ENCODE measurements at regions not wholly inside any gene's neighbourhood (a gene's known extent, or its start where the extent isn't known, plus 50 kb on each side); places are given as distances from the start of the nearest gene placed in this dataset.

- Mint-ChIP-seq H3K4me1 (no peaks in the 10 kb centered on the region), H3K4me3 (no peak overlapping the region), H3K36me3 (ENCODE audit: insufficient read depth in 1 of 3, low read depth in 3 of 3) (peaks cover 16 to 51% (median 45%) of the 10 kb centered on the region in 3 experiments; a peak in 6 of 7 replicates), H3K27ac (no peak overlapping the region), H3K9me3 (no peaks in the 10 kb centered on the region), H3K27me3 (ENCODE audit: low read depth) (no peaks in the 10 kb centered on the region)
- Histone ChIP-seq H3K79me2 (ENCODE audit: insufficient read depth, low read length) (no peaks in the 10 kb centered on the region), H3K14ac (ENCODE audit: insufficient read depth, low read length) (no peak overlapping the region), H2AK5ac (ENCODE audit: insufficient read length, low read length) (no peak overlapping the region), H3K4me2 (ENCODE audit: insufficient read depth, insufficient read length, low read length) (no peak overlapping the region), H2BK120ac (ENCODE audit: low read depth, low read length, poor library complexity, severe bottlenecking) (no peak overlapping the region), H3K79me1 (ENCODE audit: insufficient read depth, low read depth, low read length, poor library complexity, severe bottlenecking) (no peaks in the 10 kb centered on the region), H3K27ac (ENCODE audit: insufficient read length, low read depth, low read length) (no peak overlapping the region), H2BK12ac (ENCODE audit: insufficient read length, low read depth, low read length) (no peak overlapping the region), H2BK15ac (ENCODE audit: low read depth, low read length) (no peak overlapping the region), H2BK5ac (ENCODE audit: insufficient read length, low read length) (no peak overlapping the region), H3K4ac (ENCODE audit: low read depth, low read length) (no peak overlapping the region), H3K23me2 (ENCODE audit: insufficient read length, low read depth, low read length, poor library complexity, severe bottlenecking) (no peaks in the 10 kb centered on the region), H3K27me3 (ENCODE audit: insufficient read depth, low read length) (no peaks in the 10 kb centered on the region), H3T11ph (ENCODE audit: low read length) (no peak overlapping the region), H3K9ac (ENCODE audit: extremely low read depth, insufficient read length, low read length) (no peak overlapping the region), H3K56ac (ENCODE audit: insufficient read length, low read depth, low read length) (no peak overlapping the region), H4K20me1 (ENCODE audit: control insufficient read depth, insufficient read depth, insufficient read length) (no peaks in the 10 kb centered on the region), H2BK20ac (ENCODE audit: low read depth, low read length, poor library complexity, severe bottlenecking) (no peak overlapping the region), H2AFZ (ENCODE audit: low read length) (no peak overlapping the region), H3K18ac (ENCODE audit: insufficient read length, low read depth, low read length) (no peak overlapping the region), H4K5ac (ENCODE audit: insufficient read length, low read depth, low read length) (no peak overlapping the region), H3K4me1 (ENCODE audit: insufficient read depth, low read length) (no peaks in the 10 kb centered on the region), H4K8ac (replicated peaks; ENCODE audit: insufficient read length, low read depth, low read length) (no peak overlapping the region), H3K9me3 (ENCODE audit: control insufficient read depth, low read depth, low read length) (no peaks in the 10 kb centered on the region), H3K23ac (ENCODE audit: insufficient read length, low read depth, low read length) (no peak overlapping the region), H4K91ac (ENCODE audit: insufficient read length, low read depth, low read length) (no peak overlapping the region)
- DNase-seq: no peak
- TF ChIP-seq, protein P1, sequence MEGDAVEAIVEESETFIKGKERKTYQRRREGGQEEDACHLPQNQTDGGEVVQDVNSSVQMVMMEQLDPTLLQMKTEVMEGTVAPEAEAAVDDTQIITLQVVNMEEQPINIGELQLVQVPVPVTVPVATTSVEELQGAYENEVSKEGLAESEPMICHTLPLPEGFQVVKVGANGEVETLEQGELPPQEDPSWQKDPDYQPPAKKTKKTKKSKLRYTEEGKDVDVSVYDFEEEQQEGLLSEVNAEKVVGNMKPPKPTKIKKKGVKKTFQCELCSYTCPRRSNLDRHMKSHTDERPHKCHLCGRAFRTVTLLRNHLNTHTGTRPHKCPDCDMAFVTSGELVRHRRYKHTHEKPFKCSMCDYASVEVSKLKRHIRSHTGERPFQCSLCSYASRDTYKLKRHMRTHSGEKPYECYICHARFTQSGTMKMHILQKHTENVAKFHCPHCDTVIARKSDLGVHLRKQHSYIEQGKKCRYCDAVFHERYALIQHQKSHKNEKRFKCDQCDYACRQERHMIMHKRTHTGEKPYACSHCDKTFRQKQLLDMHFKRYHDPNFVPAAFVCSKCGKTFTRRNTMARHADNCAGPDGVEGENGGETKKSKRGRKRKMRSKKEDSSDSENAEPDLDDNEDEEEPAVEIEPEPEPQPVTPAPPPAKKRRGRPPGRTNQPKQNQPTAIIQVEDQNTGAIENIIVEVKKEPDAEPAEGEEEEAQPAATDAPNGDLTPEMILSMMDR (conservative IDR thresholded peaks at IDR 0.05): no peak
Measured at GRCh38 chr11:17145972-17146371, 61.8 kb downstream of the PIK3C2A start.

Data from H9 (cell line).